ENCODE measurements at regions not wholly inside any gene's neighbourhood (a gene's known extent, or its start where the extent isn't known, plus 50 kb on each side); places are given as distances from the start of the nearest gene placed in this dataset.

DNA sequence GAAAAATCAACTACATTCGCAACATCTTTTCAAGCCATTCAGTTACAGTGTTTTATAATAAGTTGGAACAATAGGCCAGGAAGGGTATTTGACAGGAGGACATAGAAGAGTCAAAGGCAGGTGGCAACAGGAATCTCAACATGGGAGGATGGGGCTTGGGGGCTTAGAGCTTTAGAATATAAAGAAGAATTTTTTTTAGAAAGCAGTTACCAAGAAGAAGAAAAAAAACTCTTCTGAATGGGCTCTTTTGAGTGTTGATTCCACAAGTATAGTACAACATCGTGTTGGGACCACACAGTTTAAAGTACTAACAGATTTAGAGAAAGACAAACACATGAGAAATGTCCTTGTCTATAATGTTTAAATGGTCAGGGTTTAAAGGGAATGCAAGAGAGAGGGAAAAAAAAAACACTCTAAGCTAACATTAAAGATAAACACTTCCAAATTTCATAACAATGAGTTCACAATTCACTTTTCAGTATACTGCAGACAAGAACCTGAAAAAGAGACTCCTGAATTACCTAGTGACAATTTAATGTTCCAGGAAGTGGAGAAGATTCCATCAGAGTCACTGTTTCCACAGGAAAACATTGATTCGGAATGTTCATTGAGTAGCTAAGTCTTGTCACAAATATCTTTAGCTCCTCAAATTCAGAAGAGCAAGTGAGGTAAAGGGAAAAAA lies 282.3 kb downstream of the DEPDC1B start:
- TF ChIP-seq, protein P1, sequence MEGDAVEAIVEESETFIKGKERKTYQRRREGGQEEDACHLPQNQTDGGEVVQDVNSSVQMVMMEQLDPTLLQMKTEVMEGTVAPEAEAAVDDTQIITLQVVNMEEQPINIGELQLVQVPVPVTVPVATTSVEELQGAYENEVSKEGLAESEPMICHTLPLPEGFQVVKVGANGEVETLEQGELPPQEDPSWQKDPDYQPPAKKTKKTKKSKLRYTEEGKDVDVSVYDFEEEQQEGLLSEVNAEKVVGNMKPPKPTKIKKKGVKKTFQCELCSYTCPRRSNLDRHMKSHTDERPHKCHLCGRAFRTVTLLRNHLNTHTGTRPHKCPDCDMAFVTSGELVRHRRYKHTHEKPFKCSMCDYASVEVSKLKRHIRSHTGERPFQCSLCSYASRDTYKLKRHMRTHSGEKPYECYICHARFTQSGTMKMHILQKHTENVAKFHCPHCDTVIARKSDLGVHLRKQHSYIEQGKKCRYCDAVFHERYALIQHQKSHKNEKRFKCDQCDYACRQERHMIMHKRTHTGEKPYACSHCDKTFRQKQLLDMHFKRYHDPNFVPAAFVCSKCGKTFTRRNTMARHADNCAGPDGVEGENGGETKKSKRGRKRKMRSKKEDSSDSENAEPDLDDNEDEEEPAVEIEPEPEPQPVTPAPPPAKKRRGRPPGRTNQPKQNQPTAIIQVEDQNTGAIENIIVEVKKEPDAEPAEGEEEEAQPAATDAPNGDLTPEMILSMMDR (IDR thresholded peaks at IDR 0.05), result no peak
- no peak for TF ChIP-seq EZH2 (IDR thresholded peaks at IDR 0.05; ENCODE audit: borderline replicate concordance, insufficient read depth, low read depth, low read length, poor library complexity, severe bottlenecking)
